Stimulated activated CD4-positive, alpha-beta T cell treated with anti-CD3 and anti-CD28 coated beads, Interleukin-1b, Interleukin-23, amount 100 ng/mL, for 4 hours (primary cell): ENCODE measurements at regions not wholly inside any gene's neighbourhood (a gene's known extent, or its start where the extent isn't known, plus 50 kb on each side); places are given as distances from the start of the nearest gene placed in this dataset.

Source experiments
- DNase-seq, 2 donors: peaks; one replicate each; pipeline ENCODE4 v3.0.0-alpha.2; 2020; ENCODE audit warnings: low read depth in 2 of 2

GRCh38 chr1:2865571-2866421, 64.3 kb upstream of the TTC34 start:
- DNase-seq: no peak

- no peak for DNase-seq
Observed at GRCh38 chr1:2866422-2867086, 65.1 kb upstream of the TTC34 start.

DNA sequence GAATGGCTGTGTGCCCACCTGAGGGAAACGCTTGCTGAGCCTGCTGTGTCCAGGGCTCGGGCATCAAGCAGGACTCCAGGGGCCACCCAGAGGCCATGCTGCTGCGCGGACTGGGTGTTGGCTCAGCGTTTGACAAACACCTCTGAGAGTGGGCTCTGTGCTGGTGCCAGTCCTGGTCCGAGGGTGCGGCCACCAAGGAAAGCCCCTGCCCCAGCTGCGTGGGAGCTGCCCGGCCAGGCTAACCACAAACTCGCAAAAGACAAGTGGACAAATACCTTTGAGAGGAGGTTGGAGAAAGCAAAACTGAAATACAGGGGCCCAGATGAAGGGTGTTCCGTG, 65.6 kb upstream of the TTC34 start:
- DNase-seq: no peak

DNA sequence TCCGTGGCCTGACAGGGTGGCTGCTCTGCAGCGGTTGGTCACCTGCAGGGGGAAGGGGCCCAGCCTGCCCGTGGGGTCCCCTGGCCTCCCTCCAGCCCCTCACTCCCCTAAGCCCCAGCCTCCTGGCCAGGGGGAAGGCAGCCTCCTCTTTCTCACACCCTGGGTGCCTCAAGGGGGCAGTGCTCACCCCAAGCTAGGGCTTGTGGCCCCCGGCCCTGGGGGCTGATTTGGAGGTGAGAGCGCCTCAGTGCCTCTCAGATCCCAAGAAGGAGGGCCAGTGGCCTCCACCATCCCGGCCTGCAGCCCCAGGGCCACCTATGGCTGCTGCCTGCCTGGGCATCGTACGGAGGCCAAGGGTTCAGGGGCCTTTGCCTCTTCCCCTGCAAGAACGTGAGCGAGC, 66.4 kb upstream of the TTC34 start:
- DNase-seq: no peak

GRCh38 chr1:2868571-2869195, 67.2 kb upstream of the TTC34 start:
- no peak for DNase-seq

GRCh38 chr1:2871246-2871815, 69.8 kb upstream of the TTC34 start:
- DNase-seq: no peak

DNA sequence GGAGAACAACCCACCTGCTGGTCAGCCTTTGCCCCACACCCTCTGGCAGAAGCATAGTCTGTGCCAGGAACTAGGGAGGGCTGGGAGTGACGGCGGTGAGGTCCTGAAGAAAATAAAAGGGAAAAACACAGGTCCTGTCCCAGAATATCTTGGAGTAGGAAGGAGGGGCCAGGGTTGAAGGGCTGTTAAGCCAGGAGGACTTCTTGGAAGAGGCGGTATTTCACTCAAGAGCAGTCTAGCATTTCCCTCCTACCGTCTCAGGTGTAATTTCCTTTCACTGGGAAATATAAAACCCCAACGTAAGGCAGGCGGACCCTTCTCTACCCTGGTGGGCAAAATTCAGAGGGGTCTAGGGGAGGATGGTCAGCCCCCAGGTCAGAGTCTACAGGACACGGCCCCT, 72.7 kb upstream of the TTC34 start:
- DNase-seq: no peak

GRCh38 chr1:2874607-2875480, 73.4 kb upstream of the TTC34 start:
- no peak for DNase-seq

DNA sequence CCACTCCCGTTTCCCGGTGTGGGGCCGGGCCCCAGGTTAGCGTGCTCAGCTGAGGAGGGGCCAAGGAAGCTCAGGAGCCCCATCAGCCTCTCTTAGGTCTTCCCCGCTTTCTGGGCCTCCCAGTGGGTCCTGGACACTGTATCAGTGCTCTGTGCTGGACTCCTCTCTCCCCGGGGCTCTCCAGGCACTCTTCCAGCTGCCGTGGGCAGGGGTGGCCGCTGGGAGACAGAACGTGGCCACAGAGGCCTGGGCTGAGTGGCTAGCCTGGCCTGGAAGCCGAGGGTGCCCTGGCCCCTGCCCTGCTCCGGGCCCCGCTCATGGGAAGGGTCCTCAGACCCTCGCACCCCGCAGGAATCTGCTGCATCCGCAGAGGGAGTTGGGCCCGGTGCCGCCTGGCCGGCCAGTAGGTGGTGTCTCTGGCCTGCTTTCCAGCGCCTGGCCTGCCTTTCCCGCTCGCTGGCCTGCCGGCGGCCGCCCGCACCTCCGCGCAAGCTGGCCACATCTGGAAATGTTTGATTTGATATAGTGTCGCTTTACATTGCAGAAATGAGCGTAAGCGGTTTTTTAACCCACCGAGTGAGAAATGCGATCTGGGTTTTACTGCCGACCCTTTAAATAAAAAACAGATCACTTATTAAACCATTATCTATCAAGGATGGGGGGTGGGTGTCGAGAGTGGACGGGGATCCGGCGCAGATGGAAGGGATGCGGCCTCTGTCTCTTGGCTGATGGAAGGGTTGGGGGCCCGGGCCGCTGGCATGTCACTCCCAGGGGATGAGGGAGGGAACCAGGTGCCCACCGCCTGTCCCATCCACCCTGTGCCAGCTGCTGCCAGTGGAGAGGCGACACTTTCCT, 74.4 kb upstream of the TTC34 start:
- no peak for DNase-seq

DNA sequence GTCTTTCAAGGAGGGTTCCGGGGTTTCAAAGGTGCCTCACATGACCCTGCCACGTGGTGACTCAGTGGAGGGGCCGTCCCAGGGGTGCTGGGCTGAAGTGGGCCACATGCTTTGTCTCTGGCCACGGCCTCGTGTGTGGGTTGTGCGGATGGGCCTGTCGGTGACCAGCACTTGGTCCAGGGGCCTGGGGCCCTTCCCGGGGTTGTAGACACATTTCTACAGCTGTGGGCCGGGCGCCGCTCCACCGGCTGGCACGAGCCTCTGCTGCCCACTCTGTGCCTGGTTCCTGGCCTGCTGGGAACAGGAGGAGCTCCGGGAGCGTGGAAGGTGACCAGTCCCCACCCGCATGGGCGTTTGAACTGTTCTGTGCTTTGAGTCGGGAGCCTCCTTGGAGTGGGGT, 75.4 kb upstream of the TTC34 start:
- DNase-seq: no peak

DNA sequence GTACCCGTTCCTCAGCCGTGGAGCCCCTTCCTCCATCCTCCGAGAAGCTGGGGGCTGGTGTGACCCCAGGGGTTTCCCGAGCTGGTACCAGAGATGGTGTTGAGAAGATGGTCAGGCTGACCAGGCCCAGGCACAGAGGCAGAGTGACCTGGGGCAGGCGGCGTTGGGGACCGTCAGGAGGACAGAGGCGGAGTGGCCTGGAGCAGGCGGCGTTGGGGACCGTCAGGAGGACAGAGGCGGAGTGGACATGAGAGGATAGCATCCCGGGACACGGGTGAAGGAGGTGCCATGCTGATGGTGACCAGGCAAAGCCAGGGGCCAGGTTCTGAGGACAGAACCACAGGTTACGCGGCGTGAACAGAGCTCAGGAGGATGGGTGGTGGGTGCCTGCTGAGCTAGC, 75.9 kb upstream of the TTC34 start:
- DNase-seq: no peak

DNA sequence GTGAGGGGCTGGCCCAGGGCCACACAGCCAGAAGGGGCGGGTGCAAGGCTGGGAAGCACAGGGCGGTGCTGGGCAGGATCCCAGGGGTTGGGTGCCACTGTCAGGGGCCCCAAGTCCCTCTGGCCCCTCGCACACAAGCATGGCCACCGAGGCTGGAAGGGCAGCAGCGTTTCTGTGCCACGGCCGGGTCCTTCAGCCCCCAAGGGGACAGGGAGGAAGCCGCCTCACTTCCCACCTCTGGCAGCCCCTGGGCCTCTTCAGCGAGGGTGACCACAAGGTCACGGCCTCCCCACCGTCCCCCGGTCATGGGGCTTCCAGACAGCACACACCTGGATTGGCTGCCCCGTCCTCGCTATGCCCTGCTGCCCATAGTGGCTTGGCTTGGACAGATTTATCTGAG, 77.1 kb upstream of the TTC34 start:
- no peak for DNase-seq

- no peak for DNase-seq
Observed at GRCh38 chr1:2879026-2879425, 77.5 kb upstream of the TTC34 start.

GRCh38 chr1:2879591-2879990, 78.1 kb upstream of the TTC34 start:
- no peak for DNase-seq

GRCh38 chr1:2880086-2880485, 78.6 kb upstream of the TTC34 start:
- no peak for DNase-seq

- DNase-seq: no peak
Observed at GRCh38 chr1:2880812-2881295, 79.4 kb upstream of the TTC34 start.

DNA sequence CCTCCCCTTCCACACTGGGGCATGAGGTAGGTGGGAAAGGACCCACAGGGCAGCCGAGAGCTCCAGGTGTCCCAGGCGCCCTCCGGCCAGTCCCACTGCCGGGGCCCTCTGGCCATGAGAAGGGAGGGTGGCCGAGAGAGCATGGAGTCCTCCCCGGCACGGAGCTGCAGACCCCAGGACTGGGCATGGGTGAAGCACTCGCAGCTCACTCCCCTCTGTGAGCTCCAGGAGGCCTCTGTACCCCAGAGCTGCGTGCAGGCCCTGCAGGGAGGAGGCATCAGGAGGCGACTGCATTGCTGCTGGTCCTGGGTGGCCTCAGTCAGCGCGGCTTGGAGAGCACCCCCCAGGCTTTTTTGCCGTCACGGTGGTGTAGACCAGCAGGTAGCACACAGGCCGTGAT, 80.1 kb upstream of the TTC34 start:
- DNase-seq: no peak

GRCh38 chr1:2882966-2883696, 81.6 kb upstream of the TTC34 start:
- no peak for DNase-seq

DNA sequence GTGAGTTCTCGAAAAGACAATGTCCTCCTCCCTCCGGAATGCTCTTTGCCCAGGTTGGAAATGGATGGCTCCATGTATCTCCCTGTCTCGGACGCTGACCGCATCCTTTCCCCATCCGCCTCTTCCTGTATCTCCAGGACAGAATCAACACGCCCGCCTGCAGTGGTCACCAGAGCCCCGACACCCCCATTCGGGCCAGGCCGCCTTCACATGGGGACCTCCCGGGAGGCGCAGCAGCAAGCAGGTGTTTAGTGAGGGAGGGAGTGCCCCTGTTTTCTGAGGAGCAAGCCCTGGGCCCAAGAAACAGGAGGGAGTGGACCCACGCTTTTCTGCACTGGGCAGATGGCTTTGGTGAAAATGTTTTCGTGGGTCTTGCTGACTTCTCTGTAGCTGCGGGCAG, 83.5 kb upstream of the TTC34 start:
- no peak for DNase-seq

GRCh38 chr1:2886631-2887030, 85.1 kb upstream of the TTC34 start:
- DNase-seq: no peak
